ENCODE measurements at regions not wholly inside any gene's neighbourhood (a gene's known extent, or its start where the extent isn't known, plus 50 kb on each side); places are given as distances from the start of the nearest gene placed in this dataset.
"Not testable (repeated sequence)": the region's sequence is repeated elsewhere in the genome, so short reads cannot be mapped to it uniquely, and the experiment has no call there.

- no peak overlapping the region for H3K27ac ChIP-seq (ENCODE audit: low read depth, low read length, severe bottlenecking)
- H3K4me3 ChIP-seq (ENCODE audit: extremely low read depth, insufficient read depth, low read length, poor library complexity, severe bottlenecking), result no peak overlapping the region
- peaks cover 3% of the 10 kb centered on the region for H3K4me1 ChIP-seq (ENCODE audit: control insufficient read depth, insufficient read depth, low read length, poor library complexity, severe bottlenecking)
- H3K9me3 ChIP-seq (ENCODE audit: control insufficient read depth, low read length), result no peaks in the 10 kb centered on the region
- H3K36me3 ChIP-seq (ENCODE audit: control insufficient read depth, insufficient read depth, low read length), result no peaks in the 10 kb centered on the region
Observed at GRCh38 chr2:210997373-210997772, 441.0 kb downstream of the CPS1 start.

DNA sequence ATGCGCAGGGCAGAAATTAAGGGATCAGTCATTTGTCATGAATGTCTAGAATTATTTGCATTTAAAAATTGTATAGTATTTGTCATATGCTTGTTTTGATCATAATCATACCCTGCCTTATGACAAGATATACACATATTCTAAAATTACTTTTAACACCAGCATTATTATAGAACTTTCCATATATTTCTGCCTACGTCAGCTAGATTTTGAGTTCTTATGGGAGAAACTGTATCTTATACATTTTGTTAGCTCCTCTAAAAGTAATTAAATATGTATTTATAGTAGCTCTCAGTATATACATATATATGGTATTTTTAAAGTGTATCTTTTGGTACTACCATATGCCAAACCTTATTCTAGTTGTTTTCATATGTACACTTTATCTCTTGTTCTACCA lies 441.9 kb downstream of the CPS1 start:
- Histone ChIP-seq H3K9me3 (ENCODE audit: control insufficient read depth, low read length) (no peaks in the 10 kb centered on the region), H3K27ac (ENCODE audit: low read depth, low read length, severe bottlenecking) (no peak overlapping the region), H3K4me1 (ENCODE audit: control insufficient read depth, insufficient read depth, low read length, poor library complexity, severe bottlenecking) (no peaks in the 10 kb centered on the region), H3K36me3 (ENCODE audit: control insufficient read depth, insufficient read depth, low read length) (no peaks in the 10 kb centered on the region), H3K4me3 (ENCODE audit: extremely low read depth, insufficient read depth, low read length, poor library complexity, severe bottlenecking) (no peak overlapping the region)
- no CpG with 5 or more reads among the region's 2 CpGs for WGBS, 2 experiments (ENCODE audit: insufficient coverage in 2 of 2)

GRCh38 chr2:211014376-211014775 lies 458.0 kb downstream of the CPS1 start:
- no peak overlapping the region for H3K27ac ChIP-seq (ENCODE audit: low read depth, low read length, severe bottlenecking)
- no peaks in the 10 kb centered on the region for H3K36me3 ChIP-seq (ENCODE audit: control insufficient read depth, insufficient read depth, low read length)
- WGBS, 2 experiments (ENCODE audit: insufficient coverage in 2 of 2), result 77 to 85% methylated on average over 3 to 4 of the region's 4 CpGs
- H3K9me3 ChIP-seq (ENCODE audit: control insufficient read depth, low read length), result no peaks in the 10 kb centered on the region
- peaks cover 5% of the 10 kb centered on the region for H3K4me1 ChIP-seq (ENCODE audit: control insufficient read depth, insufficient read depth, low read length, poor library complexity, severe bottlenecking)
- H3K4me3 ChIP-seq (ENCODE audit: extremely low read depth, insufficient read depth, low read length, poor library complexity, severe bottlenecking), result no peak overlapping the region

DNA sequence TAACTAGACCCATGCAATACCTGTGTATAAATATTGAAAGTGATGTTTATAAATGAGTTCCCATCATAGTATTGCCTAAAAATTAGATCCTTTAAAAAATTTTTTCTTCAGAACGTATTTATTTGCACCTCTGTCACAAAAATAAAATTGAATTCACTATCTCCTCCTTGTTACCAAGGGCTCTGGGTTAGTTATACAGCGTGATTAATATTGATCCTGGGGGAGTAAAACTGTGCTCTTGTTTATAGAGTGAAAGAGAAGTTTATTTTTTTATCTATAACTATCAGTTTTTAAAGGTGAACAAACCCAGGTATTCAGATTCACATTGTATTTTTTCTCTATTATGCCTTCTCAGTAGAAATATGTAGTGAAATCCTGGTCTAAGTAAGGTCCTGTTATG lies 458.5 kb downstream of the CPS1 start:
- peaks cover 5% of the 10 kb centered on the region for H3K4me1 ChIP-seq (ENCODE audit: control insufficient read depth, insufficient read depth, low read length, poor library complexity, severe bottlenecking)
- no CpG with 5 or more reads among the region's 2 CpGs for WGBS, 2 experiments (ENCODE audit: insufficient coverage in 2 of 2)
- H3K36me3 ChIP-seq (ENCODE audit: control insufficient read depth, insufficient read depth, low read length), result no peaks in the 10 kb centered on the region
- H3K4me3 ChIP-seq (ENCODE audit: extremely low read depth, insufficient read depth, low read length, poor library complexity, severe bottlenecking), result no peak overlapping the region
- H3K9me3 ChIP-seq (ENCODE audit: control insufficient read depth, low read length), result no peaks in the 10 kb centered on the region
- no peak overlapping the region for H3K27ac ChIP-seq (ENCODE audit: low read depth, low read length, severe bottlenecking)

GRCh38 chr2:211025089-211025488 lies 468.7 kb downstream of the CPS1 start:
- WGBS, 2 experiments (ENCODE audit: insufficient coverage in 2 of 2), result 83 to 94% methylated on average over 5 to 6 of the region's 10 CpGs
- H3K4me1 ChIP-seq (ENCODE audit: control insufficient read depth, insufficient read depth, low read length, poor library complexity, severe bottlenecking); H3K36me3 ChIP-seq (ENCODE audit: control insufficient read depth, insufficient read depth, low read length); H3K27ac ChIP-seq (ENCODE audit: low read depth, low read length, severe bottlenecking); H3K4me3 ChIP-seq (ENCODE audit: extremely low read depth, insufficient read depth, low read length, poor library complexity, severe bottlenecking): not testable (repeated sequence)
- H3K9me3 ChIP-seq (ENCODE audit: control insufficient read depth, low read length), result peaks cover 13% of the 10 kb centered on the region

DNA sequence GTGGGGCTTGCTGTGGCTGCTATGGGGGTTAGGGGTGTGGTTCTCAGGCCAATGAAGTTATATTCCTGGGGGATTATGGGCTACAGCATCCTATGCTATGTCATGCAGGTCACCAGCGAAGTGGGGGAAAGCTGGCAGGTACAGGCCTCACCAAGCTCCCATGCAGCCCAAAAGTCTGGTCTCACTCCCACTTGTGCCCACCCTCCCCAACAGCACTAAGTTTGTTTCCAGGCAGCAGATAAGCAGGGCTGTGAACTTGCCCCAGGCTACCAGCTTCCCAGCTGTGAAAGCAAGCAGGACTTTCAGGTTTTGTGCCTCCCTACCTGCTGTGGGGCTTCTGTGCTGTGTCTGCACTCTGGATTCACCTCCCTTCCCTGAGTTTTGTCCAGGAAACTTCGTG lies 469.7 kb downstream of the CPS1 start:
- peaks cover 13% of the 10 kb centered on the region for H3K9me3 ChIP-seq (ENCODE audit: control insufficient read depth, low read length)
- 67% methylated on average over 1 of the region's 2 CpGs; no CpG with 5 or more reads in 1 of the 2 experiments for WGBS, 2 experiments (ENCODE audit: insufficient coverage in 2 of 2)
- no peak overlapping the region for H3K4me3 ChIP-seq (ENCODE audit: extremely low read depth, insufficient read depth, low read length, poor library complexity, severe bottlenecking)
- no peak overlapping the region for H3K27ac ChIP-seq (ENCODE audit: low read depth, low read length, severe bottlenecking)
- H3K4me1 ChIP-seq (ENCODE audit: control insufficient read depth, insufficient read depth, low read length, poor library complexity, severe bottlenecking), result no peaks in the 10 kb centered on the region
- H3K36me3 ChIP-seq (ENCODE audit: control insufficient read depth, insufficient read depth, low read length), result no peaks in the 10 kb centered on the region

- no peak overlapping the region for H3K4me3 ChIP-seq (ENCODE audit: extremely low read depth, insufficient read depth, low read length, poor library complexity, severe bottlenecking)
- H3K9me3 ChIP-seq (ENCODE audit: control insufficient read depth, low read length), result peaks cover 13% of the 10 kb centered on the region
- H3K36me3 ChIP-seq (ENCODE audit: control insufficient read depth, insufficient read depth, low read length), result no peaks in the 10 kb centered on the region
- no peaks in the 10 kb centered on the region for H3K4me1 ChIP-seq (ENCODE audit: control insufficient read depth, insufficient read depth, low read length, poor library complexity, severe bottlenecking)
- H3K27ac ChIP-seq (ENCODE audit: low read depth, low read length, severe bottlenecking), result no peak overlapping the region
Observed at GRCh38 chr2:211027976-211028375, 471.6 kb downstream of the CPS1 start.

DNA sequence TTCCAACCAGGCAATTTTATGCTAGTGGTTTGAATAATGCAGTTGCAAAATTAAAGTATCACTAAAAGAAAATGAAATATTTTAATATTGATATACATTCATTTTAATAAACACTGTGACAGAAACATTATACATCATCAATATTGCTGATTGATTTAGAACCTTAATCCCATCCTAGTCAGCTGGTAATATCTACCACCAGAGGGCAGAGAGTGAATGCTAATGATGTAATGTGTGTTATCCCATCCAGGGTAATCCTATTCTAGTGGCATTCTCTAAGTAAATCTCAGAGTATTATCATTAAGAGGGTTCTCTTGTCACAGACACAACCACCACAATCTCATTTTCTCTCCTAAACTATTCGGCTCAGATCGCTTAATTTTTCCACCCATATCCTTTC lies 477.4 kb downstream of the CPS1 start:
- Histone ChIP-seq H3K4me1 (ENCODE audit: control insufficient read depth, insufficient read depth, low read length, poor library complexity, severe bottlenecking) (no peaks in the 10 kb centered on the region), H3K4me3 (ENCODE audit: extremely low read depth, insufficient read depth, low read length, poor library complexity, severe bottlenecking) (no peak overlapping the region), H3K27ac (ENCODE audit: low read depth, low read length, severe bottlenecking) (no peak overlapping the region), H3K9me3 (ENCODE audit: control insufficient read depth, low read length) (no peaks in the 10 kb centered on the region), H3K36me3 (ENCODE audit: control insufficient read depth, insufficient read depth, low read length) (no peaks in the 10 kb centered on the region)
- WGBS, 2 experiments (ENCODE audit: insufficient coverage in 2 of 2), result 63% methylated on average over 2 of the region's 2 CpGs; no CpG with 5 or more reads in 1 of the 2 experiments

DNA sequence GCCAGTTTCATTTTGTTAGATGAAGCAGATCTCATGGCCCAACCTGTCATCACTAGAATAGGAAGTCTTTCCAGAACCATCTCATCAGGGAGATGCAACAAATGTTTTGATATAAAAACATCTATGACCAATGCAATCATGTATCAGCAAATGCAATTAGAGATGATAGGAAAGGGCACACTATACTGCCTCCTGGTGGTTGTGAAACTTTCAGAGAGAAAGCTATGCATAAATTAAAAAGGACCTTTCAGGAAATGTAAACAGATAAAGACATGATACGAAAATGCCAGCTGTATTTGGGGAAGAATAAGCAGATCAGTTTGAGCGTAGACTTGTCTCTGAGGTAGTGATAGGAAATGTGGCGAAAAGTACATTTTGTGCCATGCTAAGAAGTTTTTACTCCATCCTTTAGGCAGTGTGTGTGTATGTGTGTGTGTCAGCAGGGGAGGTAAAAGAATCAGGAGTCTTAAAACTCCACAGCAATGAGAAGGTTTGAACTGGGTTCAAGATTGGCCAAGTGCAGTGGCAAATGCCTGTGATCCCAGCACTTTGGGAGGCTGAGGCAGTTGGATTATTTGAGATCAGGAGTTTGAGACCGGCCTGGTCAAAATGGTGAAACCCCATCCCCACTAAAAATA lies 479.3 kb downstream of the CPS1 start:
- no peak overlapping the region for H3K27ac ChIP-seq (ENCODE audit: low read depth, low read length, severe bottlenecking)
- no peaks in the 10 kb centered on the region for H3K36me3 ChIP-seq (ENCODE audit: control insufficient read depth, insufficient read depth, low read length)
- no peaks in the 10 kb centered on the region for H3K9me3 ChIP-seq (ENCODE audit: control insufficient read depth, low read length)
- WGBS, 2 experiments (ENCODE audit: insufficient coverage in 2 of 2), result 63 to 75% methylated on average over 3 of the region's 4 CpGs
- no peaks in the 10 kb centered on the region for H3K4me1 ChIP-seq (ENCODE audit: control insufficient read depth, insufficient read depth, low read length, poor library complexity, severe bottlenecking)
- no peak overlapping the region for H3K4me3 ChIP-seq (ENCODE audit: extremely low read depth, insufficient read depth, low read length, poor library complexity, severe bottlenecking)

GRCh38 chr2:211045025-211045424 lies 488.6 kb downstream of the CPS1 start:
- no CpG with 5 or more reads among the region's 2 CpGs for WGBS, 2 experiments (ENCODE audit: insufficient coverage in 2 of 2)
- H3K36me3 ChIP-seq (ENCODE audit: control insufficient read depth, insufficient read depth, low read length), result no peaks in the 10 kb centered on the region

DNA sequence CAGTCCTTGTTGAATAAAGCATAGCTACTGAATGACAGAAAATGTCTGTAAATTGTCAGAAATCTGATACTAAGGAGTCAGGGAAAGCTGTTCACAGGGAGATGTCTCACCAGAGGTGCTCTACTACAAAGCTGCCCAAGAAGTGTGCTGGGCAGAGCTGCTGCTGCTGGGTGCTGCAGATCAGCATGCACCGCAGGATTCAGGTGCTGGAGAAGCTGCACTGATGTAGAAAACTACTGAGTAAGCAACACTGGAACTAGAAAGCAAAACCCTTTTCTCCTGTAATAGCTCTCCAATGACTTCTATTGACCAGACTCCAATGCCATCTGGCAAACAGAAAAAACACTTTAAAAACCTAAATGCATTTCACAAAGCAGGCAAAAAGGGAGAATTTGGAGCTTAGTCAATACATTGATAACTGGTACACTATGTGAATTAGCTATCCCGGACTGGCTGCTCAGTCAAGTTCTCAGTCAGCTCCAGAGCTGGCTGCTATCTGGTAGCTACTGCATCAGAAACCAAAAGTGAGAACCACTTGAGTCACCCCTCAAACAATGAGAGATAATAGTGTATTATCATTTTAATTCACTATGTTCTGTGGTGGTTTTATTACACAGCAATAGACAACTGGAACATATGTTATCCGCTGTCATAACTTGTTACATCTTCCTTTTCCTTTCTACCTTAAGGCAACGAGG lies 493.1 kb downstream of the CPS1 start:
- H3K9me3 ChIP-seq (ENCODE audit: control insufficient read depth, low read length), result no peaks in the 10 kb centered on the region
- no peaks in the 10 kb centered on the region for H3K4me1 ChIP-seq (ENCODE audit: control insufficient read depth, insufficient read depth, low read length, poor library complexity, severe bottlenecking)
- H3K27ac ChIP-seq (ENCODE audit: low read depth, low read length, severe bottlenecking), result no peak overlapping the region
- H3K36me3 ChIP-seq (ENCODE audit: control insufficient read depth, insufficient read depth, low read length), result no peaks in the 10 kb centered on the region
- 87 to 92% methylated on average over 2 to 3 of the region's 4 CpGs for WGBS, 2 experiments (ENCODE audit: insufficient coverage in 2 of 2)
- no peak overlapping the region for H3K4me3 ChIP-seq (ENCODE audit: extremely low read depth, insufficient read depth, low read length, poor library complexity, severe bottlenecking)

More at GRCh38 chr2:211045025-211045424, 488.6 kb downstream of the CPS1 start:
- Histone ChIP-seq H3K27ac (ENCODE audit: low read depth, low read length, severe bottlenecking) (no peak overlapping the region), H3K4me1 (ENCODE audit: control insufficient read depth, insufficient read depth, low read length, poor library complexity, severe bottlenecking) (no peaks in the 10 kb centered on the region), H3K9me3 (ENCODE audit: control insufficient read depth, low read length) (no peaks in the 10 kb centered on the region), H3K4me3 (ENCODE audit: extremely low read depth, insufficient read depth, low read length, poor library complexity, severe bottlenecking) (no peak overlapping the region)
